ENCODE measurements at regions not wholly inside any gene's neighbourhood (a gene's known extent, or its start where the extent isn't known, plus 50 kb on each side); places are given as distances from the start of the nearest gene placed in this dataset.

DNA sequence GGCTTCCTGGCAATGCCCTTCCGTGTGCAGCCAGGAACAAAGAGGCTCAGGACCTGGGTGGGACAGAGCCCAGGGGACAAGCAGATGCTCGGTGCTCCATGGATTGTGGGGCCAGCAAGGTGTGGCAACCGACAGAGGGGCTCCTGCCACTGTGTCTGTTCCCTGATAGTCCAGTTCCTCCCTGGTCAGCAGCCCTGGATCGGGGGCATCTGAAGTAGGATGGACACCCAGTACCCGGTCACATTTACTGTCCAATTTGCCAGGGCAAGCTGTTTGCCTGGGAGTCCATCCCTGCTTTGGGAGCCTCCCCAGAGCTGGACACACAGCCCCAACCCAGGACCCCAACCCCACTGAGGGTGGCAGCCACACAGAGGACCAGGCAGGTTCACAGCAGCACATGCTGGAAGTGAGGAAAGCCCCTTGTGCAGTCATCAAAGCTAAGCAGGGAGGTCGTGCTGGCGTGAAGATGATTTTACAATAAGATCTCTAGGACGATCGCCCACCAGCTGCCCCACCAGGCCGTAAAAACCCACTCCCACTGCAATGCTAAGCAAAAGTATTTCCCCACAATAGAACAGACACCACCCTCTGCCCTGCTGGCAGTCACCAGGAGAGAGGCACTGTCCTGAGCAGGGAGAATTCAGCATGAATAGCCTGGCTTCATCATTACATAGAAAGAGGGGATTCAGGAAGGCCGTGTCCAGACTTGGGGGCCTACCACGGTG lies 141.7 kb downstream of the NDUFA10 start:
- in situ Hi-C loops (cut with MboI) (loop anchor here (10.0 kb wide), 1 partner anchor 849 kb away; no protein-coding TSS in a partner anchor), intact Hi-C loops (cut with micrococcal nuclease; ENCODE audit: unreplicated experiment) (loop anchor here (5.0 kb wide), 1 partner anchor 846 kb away; no protein-coding TSS in a partner anchor)
- Histone ChIP-seq H3K9me3 (replicated peaks; ENCODE audit: control insufficient read depth, insufficient read depth, low read length) (peaks cover 6% of the 10 kb centered on the region; the same call in 2 of the 3 replicates), H3K27ac (ENCODE audit: control insufficient read depth, insufficient read depth) (no peak overlapping the region), H3K79me2 (ENCODE audit: control insufficient read depth, insufficient read depth, low read length) (no peaks in the 10 kb centered on the region), H3K4me3 (no peak overlapping the region), H3K4me1 (ENCODE audit: control insufficient read depth, insufficient read depth, low read length) (no peaks in the 10 kb centered on the region), H3K36me3 (ENCODE audit: control insufficient read depth in 2 of 2, insufficient read depth in 2 of 2, low read length in 1 of 2) (no peaks in the 10 kb centered on the region), H3K4me2 (ENCODE audit: control insufficient read depth, insufficient read depth) (no peak overlapping the region), H4K20me1 (ENCODE audit: control insufficient read depth, insufficient read depth) (no peaks in the 10 kb centered on the region), H2AFZ (ENCODE audit: control insufficient read depth, low read depth, low read length) (no peak overlapping the region), H3K27me3 (replicated peaks in 1 of 2; ENCODE audit: control insufficient read depth in 2 of 2, insufficient read depth in 2 of 2, low read length in 1 of 2) (no peaks in the 10 kb centered on the region; a peak in 1 of 4 replicates), H3K9ac (ENCODE audit: control insufficient read depth, insufficient read depth, low read length) (no peak overlapping the region)
- SMC1A ChIA-PET (ENCODE audit: uncharacterized antibody, unreplicated experiment): no interaction called here
- RAD21 ChIA-PET (ENCODE audit: unreplicated experiment): no interaction called here
- FAIRE-seq: no peak
- no peak for ATAC-seq
- DNase-seq (ENCODE audit: low read depth, low spot score): no peak
- no TSS peak for BruUV-seq (replicated peaks)
- POLR2A ChIA-PET: no interaction called here
- WGBS (ENCODE audit: insufficient coverage, insufficient replicate concordance, low lambda C conversion rate, missing lambda C conversion rate): 39% methylated on average over 12 of the region's 12 CpGs
- CTCF ChIA-PET: no interaction called here
- TF ChIP-seq EP300 (IDR thresholded peaks at IDR 0.05; ENCODE audit: borderline replicate concordance in 1 of 2, control insufficient read depth in 1 of 2, low read depth in 2 of 2, low read length in 2 of 2): no peak
- TF ChIP-seq SUZ12 (IDR thresholded peaks at IDR 0.05; ENCODE audit: unreplicated experiment): no peak
- TF ChIP-seq RBBP5 (conservative IDR thresholded peaks at IDR 0.05): no peak
- no peak for TF ChIP-seq SPI1 (IDR thresholded peaks at IDR 0.05; ENCODE audit: borderline replicate concordance, insufficient read depth, low read depth, low read length)
- TF ChIP-seq NFYA (IDR thresholded peaks at IDR 0.05; ENCODE audit: borderline replicate concordance, low read depth, low read length): no peak
- TF ChIP-seq TCF3 (IDR thresholded peaks at IDR 0.05; ENCODE audit: borderline replicate concordance, insufficient read depth, low read depth, low read length): no peak
- TF ChIP-seq MEF2B (IDR thresholded peaks at IDR 0.05; ENCODE audit: partially characterized antibody, poor library complexity, severe bottlenecking): no peak
- no peak for TF ChIP-seq ZBTB40 (IDR thresholded peaks at IDR 0.05; ENCODE audit: borderline replicate concordance)
- TF ChIP-seq, protein P1, sequence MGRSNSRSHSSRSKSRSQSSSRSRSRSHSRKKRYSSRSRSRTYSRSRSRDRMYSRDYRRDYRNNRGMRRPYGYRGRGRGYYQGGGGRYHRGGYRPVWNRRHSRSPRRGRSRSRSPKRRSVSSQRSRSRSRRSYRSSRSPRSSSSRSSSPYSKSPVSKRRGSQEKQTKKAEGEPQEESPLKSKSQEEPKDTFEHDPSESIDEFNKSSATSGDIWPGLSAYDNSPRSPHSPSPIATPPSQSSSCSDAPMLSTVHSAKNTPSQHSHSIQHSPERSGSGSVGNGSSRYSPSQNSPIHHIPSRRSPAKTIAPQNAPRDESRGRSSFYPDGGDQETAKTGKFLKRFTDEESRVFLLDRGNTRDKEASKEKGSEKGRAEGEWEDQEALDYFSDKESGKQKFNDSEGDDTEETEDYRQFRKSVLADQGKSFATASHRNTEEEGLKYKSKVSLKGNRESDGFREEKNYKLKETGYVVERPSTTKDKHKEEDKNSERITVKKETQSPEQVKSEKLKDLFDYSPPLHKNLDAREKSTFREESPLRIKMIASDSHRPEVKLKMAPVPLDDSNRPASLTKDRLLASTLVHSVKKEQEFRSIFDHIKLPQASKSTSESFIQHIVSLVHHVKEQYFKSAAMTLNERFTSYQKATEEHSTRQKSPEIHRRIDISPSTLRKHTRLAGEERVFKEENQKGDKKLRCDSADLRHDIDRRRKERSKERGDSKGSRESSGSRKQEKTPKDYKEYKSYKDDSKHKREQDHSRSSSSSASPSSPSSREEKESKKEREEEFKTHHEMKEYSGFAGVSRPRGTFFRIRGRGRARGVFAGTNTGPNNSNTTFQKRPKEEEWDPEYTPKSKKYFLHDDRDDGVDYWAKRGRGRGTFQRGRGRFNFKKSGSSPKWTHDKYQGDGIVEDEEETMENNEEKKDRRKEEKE (IDR thresholded peaks at IDR 0.05): no peak
- no peak for TF ChIP-seq CTCF (IDR thresholded peaks at IDR 0.05 in 2 of 3, conservative IDR thresholded peaks at IDR 0.05 in 1 of 3; ENCODE audit: control insufficient read depth in 2 of 3, extremely low read depth in 1 of 3, insufficient read depth in 1 of 3, low read depth in 3 of 3, low read length in 3 of 3)
- TF ChIP-seq HCFC1 (IDR thresholded peaks at IDR 0.05; ENCODE audit: low read length): no peak

Measured in GM12878 (cell line).